Activated naive CD4-positive, alpha-beta T cell treated with anti-CD3 and anti-CD28 coated beads, Interleukin-2, amount 50 U/mL, for 72 hours (primary cell): ENCODE measurements at regions not wholly inside any gene's neighbourhood (a gene's known extent, or its start where the extent isn't known, plus 50 kb on each side); places are given as distances from the start of the nearest gene placed in this dataset.
"Not testable (repeated sequence)": the region's sequence is repeated elsewhere in the genome, so short reads cannot be mapped to it uniquely, and the experiment has no call there.

Experiments used
- ATAC-seq, 2 donors: fragments of 150-1000 bp; cut with Tn5 transposase; 2 replicates each; pipeline ENCODE4 v1.10.0; 2021; ENCODE audit warnings: mild to moderate bottlenecking in 2 of 2, moderate library complexity in 2 of 2
- DNase-seq, 2 donors: peaks; one replicate each; pipeline ENCODE4 v3.0.0; 2021 to 2022; ENCODE audit warnings: low spot score in 2 of 2
- H3K27ac Mint-ChIP-seq, 2 donors: one replicate each; pipeline ENCODE4 v1.8.0; 2022; ENCODE audit warnings: mild to moderate bottlenecking in 2 of 2, mixed read lengths in 2 of 2
- H3K36me3 Mint-ChIP-seq, 2 donors: one replicate each; pipeline ENCODE4 v1.8.0; 2022; ENCODE audit warnings: mixed read lengths in 2 of 2
- H3K9me3 Mint-ChIP-seq, 2 donors: one replicate each; pipeline ENCODE4 v1.8.0; 2022; ENCODE audit warnings: mixed read lengths in 2 of 2

DNA sequence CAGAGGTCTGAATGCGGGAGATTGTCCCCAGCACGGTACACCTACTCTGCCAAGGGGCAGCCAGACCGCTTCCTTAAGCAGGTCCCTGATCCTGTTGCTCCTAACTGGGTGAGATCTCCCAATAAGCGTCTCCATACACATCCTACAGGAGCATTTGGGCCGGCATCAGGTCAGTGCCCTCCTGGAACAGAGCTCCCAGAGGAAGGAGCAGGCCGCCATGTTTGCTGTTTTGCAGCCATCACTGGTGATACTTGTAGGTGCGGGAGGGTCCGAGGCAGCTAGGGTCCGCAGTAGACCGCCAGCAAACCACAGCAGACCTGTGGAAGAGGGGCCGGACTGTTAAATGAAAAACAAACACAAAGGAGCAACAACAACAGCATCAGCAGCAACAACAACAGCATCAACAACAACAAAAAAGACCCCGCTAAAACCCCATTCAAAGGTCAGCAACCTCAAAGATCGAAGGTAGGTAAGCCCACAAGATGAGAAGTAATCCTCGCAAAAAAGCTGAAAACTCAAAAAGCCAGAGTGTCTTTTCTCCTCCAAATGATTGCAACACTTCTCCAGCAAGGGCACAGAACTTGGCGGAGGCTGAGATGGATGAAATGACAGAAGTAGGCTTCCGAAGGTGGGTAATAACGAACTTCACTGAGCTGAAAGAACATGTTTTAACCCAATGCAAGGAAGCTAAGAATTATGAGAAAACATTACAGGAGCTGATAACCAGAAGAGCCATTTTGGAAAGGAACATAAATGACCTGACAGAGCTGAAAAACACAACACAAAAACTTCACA is 79.0 kb upstream of the CDH7 start:
- DNase-seq (no peak), ATAC-seq (no peak)
- peaks cover 0 to 8% of the 10 kb centered on the region in 2 donors for H3K36me3 Mint-ChIP-seq
- no peak overlapping the region for H3K27ac Mint-ChIP-seq
- peaks cover 13 to 22% of the 10 kb centered on the region in 2 donors for H3K9me3 Mint-ChIP-seq

DNA sequence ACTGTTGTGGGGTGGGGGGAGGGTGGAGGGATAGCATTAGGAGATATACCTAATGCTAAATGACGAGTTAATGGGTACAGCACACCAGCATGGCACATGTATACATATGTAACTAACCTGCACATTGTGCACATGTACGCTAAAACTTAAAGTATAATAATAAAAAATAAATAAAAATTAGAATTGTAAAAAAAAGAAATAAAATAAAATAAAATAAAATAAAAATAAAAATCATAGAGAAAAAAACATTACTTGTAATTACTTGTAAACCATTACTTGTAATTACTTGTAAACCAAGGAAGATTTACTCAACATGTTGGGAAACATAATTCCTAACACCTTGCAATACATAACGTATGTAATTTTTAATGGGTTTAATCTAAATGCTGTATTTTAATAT is 80.7 kb upstream of the CDH7 start:
- ATAC-seq, H3K27ac Mint-ChIP-seq, H3K36me3 Mint-ChIP-seq, DNase-seq: not testable (repeated sequence)
- peaks cover 13 to 22% of the 10 kb centered on the region in 2 donors for H3K9me3 Mint-ChIP-seq

DNA sequence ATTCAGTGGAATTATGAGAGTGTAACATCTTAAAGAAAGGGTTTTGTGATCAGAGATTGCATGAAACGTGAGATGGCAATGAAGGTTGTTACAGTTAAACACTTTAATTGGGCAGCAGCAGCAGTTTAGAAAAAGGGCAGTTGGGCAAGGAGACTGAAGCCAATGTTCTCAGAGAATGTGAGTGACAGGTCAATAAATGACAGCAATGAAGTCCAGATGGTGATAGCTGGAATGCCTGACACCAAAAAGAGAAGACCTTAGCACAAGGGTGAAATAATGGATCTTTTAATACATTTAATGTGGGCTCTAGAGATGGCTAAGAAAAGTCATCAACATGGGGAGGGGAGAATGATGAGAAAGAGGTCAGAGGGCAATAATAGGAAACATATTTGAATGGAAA is 89.4 kb upstream of the CDH7 start:
- ATAC-seq (no peak), DNase-seq (no peak)
- Mint-ChIP-seq H3K9me3 (peaks cover 23 to 25% of the 10 kb centered on the region in 2 donors), H3K36me3 (no peaks in the 10 kb centered on the region), H3K27ac (no peak overlapping the region)

DNA sequence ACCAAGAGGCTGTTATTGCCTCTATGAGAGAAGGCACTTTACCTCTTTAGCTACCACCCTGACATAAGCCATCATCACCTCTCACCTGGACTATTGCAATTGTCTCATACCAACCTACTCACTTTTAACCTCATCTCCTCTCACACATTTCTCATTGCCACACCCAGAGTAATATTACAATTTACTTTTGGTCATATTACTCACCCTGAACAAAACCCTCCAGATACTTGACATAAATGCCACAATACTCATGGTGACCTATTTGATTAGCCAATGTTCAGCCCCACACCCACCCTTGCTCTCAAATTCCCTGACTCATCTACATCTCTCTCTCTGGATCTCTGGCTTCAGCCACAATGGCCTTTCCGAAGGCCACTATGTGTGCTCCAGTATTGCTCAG is 90.9 kb upstream of the CDH7 start:
- no peaks in the 10 kb centered on the region for H3K36me3 Mint-ChIP-seq
- ATAC-seq (no peak), DNase-seq (no peak)
- peaks cover 23 to 26% of the 10 kb centered on the region in 2 donors for H3K9me3 Mint-ChIP-seq
- H3K27ac Mint-ChIP-seq: no peak overlapping the region

DNA sequence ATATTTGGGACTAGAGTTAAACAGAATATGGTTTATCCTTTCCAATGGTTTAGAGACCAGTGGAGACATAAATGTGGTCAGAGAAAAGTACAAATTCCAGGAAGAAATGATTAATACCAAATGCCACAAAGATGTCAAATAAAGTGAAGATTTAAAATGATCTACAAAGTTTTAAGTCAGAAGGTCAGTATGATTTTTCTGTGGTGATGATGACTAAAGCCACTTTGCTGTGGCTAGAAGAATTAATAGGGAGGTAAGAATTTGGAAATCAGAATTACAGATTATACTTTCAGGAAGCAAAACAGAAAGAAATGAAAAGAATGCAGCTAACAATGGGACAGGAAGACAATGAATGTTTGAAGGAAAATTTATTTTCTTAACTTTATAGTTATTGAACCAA is 91.5 kb upstream of the CDH7 start:
- no peak for DNase-seq

DNA sequence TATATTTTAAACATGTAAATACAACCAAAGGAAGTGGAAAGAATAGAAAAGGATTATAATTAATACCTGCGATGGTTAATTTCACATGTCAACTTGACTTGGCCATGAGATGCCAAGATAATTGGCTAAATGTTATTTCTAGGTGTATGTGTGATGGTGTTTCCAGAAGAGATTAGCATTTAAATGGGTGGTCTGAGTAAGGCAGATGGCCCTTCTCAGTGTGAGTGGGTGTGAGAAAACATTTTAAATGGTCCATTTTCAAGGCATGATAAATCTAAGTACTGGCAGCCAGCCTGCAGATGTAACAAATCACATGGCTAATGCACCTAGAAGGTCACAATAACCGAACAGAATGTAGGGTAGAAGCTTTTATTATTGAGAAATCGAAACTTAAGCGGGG is 99.6 kb upstream of the CDH7 start:
- no peak for DNase-seq
- Mint-ChIP-seq H3K9me3 (peaks cover 0 to 8% of the 10 kb centered on the region in 2 donors), H3K27ac (no peak overlapping the region), H3K36me3 (no peaks in the 10 kb centered on the region)
- no peak for ATAC-seq

More for the DNA sequence above, 91.5 kb upstream of the CDH7 start:
- ATAC-seq: no peak
- Mint-ChIP-seq H3K27ac (no peak overlapping the region), H3K9me3 (peaks cover 23 to 26% of the 10 kb centered on the region in 2 donors), H3K36me3 (no peaks in the 10 kb centered on the region)

DNA sequence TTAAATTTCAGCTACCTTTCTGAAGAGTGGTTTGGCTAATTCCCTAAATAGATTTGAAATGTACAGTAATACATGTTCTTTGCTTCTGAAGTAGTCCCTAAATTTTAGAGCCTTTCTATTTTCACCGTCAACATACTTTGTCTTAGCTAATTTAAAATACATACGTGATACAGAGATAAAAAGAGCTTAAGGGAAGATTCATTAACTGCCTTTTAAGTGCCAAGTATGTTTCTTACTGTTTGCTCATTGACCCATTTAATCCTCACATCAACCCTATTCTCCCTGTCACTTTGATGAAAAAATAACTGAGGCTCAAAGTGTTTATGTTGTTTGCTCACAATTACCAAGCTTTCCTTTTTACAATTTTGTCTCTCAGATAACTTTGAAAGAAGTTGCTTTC is 118.6 kb upstream of the CDH7 start:
- Mint-ChIP-seq H3K9me3 (peaks cover 5 to 13% of the 10 kb centered on the region in 2 donors), H3K36me3 (no peaks in the 10 kb centered on the region), H3K27ac (no peak overlapping the region)
- DNase-seq: no peak
- ATAC-seq: no peak

DNA sequence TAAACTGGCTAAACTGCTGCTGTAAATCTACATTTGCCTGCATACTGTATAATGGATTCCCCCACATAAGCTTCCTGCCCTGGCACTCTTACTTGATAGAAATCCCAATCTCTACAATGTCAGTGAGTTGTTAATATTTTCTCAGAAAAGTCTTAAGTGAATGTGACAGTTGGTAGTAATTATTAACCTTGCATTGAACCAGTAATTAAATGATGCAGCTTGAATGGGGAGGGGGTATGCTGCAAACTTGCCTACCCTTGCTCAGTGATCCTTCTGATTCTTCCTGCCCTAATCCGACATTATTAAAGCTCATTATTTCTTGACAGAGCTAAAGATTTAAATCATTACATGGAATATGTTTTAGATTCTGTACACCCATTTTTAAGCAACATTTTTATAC is 119.0 kb upstream of the CDH7 start:
- H3K36me3 Mint-ChIP-seq: no peaks in the 10 kb centered on the region
- no peak overlapping the region for H3K27ac Mint-ChIP-seq
- ATAC-seq (no peak), DNase-seq (no peak)
- peaks cover 5 to 17% of the 10 kb centered on the region in 2 donors for H3K9me3 Mint-ChIP-seq

DNA sequence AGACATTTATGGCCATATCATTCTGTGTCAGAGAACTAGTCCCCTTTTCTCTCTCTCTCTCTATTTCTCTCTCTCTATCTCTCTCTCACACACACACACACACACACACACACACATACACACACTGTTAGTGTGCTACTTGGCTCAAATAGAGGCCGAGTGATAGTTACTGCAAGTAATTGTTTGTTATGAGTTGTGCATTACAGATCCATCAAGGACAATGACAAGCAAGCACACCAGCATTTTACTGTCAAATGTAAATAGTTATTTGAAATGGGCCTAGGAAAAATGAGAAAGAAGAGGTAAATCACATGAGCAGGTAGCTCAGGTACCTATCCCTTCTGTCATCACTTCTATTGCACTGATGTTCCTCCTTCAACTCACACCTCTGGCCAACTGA is 122.4 kb upstream of the CDH7 start:
- Mint-ChIP-seq H3K9me3 (peaks cover 10 to 19% of the 10 kb centered on the region in 2 donors), H3K36me3 (no peaks in the 10 kb centered on the region), H3K27ac (no peak overlapping the region)
- DNase-seq (no peak), ATAC-seq (no peak)

DNA sequence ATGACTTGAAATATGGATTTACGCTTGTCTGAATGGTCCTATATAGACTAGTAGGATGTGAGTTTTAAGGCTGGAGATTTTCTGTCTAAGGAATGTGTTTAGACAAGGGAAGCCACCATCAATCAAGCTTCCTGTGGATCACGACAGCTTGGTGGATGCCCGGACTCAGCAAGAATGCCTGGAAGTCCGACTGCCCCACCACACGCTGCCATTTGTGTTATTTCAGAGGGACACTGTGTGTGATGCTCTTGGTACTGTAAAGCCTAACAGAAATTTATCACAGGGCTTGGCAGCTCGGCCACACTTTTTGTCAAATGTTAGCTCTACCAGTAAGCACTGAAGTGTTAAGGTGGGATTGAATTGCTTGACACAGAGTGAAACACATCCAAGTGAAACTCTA is 127.1 kb upstream of the CDH7 start:
- Mint-ChIP-seq H3K9me3 (peaks cover 21 to 23% of the 10 kb centered on the region in 2 donors), H3K27ac (no peak overlapping the region), H3K36me3 (no peaks in the 10 kb centered on the region)
- no peak for ATAC-seq
- DNase-seq: no peak

DNA sequence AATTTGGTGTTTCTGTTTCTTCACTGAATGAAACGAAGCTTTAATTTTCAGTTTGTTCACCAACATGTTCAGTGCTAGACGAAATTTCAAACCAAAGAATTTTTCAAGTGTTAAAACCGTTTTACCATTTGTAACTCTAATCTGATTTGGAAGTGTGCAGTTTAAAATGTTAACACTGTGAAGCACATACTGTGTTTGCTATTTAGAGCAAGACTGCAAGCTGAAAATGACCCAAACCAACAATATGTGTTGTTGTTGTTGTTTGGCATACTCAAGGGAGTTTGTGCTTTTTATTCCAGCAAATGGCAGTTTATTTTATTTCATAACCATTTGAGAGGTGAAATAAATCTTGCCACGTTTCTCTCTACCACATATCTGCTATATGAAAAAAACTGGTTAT is 128.4 kb upstream of the CDH7 start:
- Mint-ChIP-seq H3K27ac (no peak overlapping the region), H3K36me3 (no peaks in the 10 kb centered on the region), H3K9me3 (peaks cover 28 to 30% of the 10 kb centered on the region in 2 donors)
- no peak for ATAC-seq
- DNase-seq: no peak

DNA sequence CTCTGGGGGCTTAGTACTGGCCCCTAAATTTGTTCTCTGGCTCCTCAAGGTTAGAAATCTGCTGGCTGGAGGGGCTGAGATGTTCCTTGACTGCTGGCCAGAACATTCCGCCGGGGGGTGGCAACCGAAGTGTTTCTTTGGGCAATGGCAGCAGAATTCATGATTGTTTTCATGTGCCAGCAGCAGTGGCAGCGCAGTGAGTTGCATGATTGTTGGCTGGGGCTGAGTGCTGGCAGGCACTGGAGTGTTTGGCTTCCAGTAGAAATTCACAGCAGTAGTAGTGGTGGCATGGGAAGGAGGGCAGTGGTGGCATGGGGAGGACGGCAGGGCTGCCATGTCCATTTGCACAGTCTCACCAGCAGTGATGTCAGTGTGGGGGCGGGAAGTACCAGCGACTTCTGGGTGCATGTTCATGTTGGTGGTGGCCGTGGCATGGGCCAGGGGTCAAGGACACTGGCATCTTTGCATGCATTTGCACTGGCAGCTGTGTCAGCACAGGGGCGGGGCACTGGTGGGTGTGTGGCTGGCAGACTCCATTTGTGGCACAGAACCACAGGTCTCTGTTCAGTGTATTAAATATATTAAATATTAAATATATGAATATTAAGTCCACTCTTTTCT is 130.6 kb upstream of the CDH7 start:
- ATAC-seq (no peak), DNase-seq (no peak)
- Mint-ChIP-seq H3K9me3 (peaks cover 22 to 27% of the 10 kb centered on the region in 2 donors), H3K27ac (no peak overlapping the region), H3K36me3 (no peaks in the 10 kb centered on the region)

DNA sequence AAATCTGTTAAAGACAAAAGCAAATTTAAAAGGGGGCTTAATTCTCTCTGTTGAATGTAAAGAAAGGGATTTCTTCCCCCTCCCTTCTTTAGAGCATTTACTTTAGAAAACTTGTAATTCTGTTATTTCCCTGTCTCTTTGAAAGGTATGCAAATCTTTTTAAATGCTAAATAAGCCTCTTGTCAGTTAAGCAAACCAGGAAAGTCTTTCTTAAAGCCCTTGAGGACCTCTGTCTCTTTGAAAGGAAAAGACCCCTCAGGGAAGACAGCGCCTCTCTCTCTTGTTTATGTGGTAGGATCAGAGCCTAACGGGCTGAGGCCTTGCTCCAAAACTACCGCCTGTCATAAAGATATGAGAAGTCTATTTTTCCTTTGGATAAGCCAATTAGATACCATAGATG is 139.9 kb upstream of the CDH7 start:
- Mint-ChIP-seq H3K36me3 (peaks cover 0 to 4% of the 10 kb centered on the region in 2 donors), H3K9me3 (peaks cover 11 to 13% of the 10 kb centered on the region in 2 donors), H3K27ac (no peak overlapping the region)
- DNase-seq (no peak), ATAC-seq (no peak)

DNA sequence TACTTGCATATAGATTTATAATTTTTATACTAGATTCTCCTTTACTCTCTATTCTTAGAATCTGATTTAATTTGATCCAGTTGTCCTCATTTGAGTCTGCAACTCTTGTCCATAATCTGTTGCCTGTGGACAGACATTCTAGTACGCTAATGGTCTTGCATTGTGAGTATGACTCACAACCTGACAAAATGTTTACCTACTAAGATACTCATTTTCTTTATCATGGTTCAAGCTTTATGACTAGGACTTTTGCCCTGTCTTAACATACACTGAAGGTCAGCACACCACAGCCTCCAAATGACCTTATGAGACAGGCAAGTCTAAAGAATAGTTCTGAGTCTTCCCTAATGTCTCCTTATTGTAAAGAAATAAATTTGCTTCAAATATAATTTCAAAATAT is 142.3 kb upstream of the CDH7 start:
- Mint-ChIP-seq H3K27ac (no peak overlapping the region), H3K9me3 (peaks cover 21 to 25% of the 10 kb centered on the region in 2 donors), H3K36me3 (peaks cover 0 to 6% of the 10 kb centered on the region in 2 donors)
- DNase-seq (no peak), ATAC-seq (no peak)

DNA sequence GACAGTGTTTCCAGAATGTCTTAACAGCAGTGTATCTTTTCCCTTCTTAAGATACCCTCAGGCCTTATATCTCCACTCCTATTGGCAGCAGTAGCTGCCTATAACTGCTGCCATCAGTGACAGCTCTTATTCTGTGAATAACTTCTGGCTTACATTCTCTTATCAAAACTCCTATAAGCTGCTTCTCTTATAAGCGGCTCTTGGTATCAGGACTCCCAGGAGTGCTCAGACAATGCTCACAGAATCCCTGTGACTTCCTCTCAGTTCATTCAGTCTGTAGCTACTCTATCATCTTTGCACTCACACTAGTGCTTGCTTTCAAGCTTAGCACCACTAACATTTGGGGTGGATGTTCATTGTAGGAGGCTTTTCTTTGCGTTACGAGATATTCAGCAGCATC is 143.7 kb upstream of the CDH7 start:
- ATAC-seq (no peak), DNase-seq (no peak)
- H3K36me3 Mint-ChIP-seq: peaks cover 0 to 6% of the 10 kb centered on the region in 2 donors
- no peak overlapping the region for H3K27ac Mint-ChIP-seq
- H3K9me3 Mint-ChIP-seq: peaks cover 21 to 30% of the 10 kb centered on the region in 2 donors

DNA sequence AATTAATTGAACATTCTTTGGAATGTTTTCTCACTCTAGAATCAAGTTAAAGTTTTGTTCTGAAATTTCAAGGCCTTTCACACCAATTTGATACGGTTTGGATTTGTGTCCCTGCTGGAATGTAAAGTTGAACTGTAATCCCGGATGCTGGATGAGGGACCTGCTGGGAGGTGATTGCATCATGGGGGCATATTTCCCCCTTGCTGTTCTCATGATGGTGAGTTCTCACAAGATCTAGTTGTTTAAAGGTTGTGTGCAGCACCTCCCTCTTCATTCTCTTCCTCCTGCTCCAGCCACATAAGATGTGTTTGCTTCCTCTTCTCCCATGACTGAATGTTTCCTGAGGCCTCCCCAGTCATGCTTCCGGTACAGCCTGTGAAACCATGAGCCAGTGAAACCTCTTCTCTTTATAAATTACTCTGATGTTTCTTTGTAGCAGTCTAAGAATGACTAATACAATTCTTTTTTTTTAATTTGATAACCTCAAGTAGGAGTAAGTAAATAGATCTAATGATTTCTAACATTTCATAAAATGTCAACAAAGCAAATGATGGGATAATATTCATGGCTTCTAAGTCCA is 144.2 kb upstream of the CDH7 start:
- Mint-ChIP-seq H3K36me3 (peaks cover 0 to 6% of the 10 kb centered on the region in 2 donors), H3K27ac (no peak overlapping the region), H3K9me3 (peaks cover 18 to 27% of the 10 kb centered on the region in 2 donors)
- no peak for DNase-seq
- ATAC-seq: peak in 1 of 2 donors; percentile 50

DNA sequence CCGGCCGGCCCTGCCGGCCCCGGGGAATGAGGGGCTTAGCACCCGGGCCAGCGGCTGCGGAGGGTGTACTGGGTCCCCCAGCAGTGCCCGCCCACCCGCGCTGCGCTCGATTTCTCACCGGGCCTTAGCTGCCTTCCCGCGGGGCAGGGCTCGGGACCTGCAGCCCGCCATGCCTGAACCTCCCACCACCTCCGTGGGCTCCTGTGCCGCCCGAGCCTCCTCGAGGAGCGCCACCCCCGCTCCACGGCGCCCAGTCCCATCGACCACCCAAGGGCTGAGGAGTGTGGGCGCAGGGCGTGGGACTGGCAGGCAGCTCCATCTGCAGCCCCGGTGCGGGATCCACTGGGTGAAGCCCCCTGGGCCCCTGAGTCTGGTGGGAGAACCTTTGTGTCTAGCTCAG is 145.5 kb upstream of the CDH7 start:
- not testable (repeated sequence) for ATAC-seq, DNase-seq, H3K36me3 Mint-ChIP-seq

More for the DNA sequence above, 145.5 kb upstream of the CDH7 start:
- not testable (repeated sequence) for H3K27ac Mint-ChIP-seq
- peaks cover 15 to 28% of the 10 kb centered on the region in 2 donors for H3K9me3 Mint-ChIP-seq
